Chondrocyte (in vitro differentiated cells): ENCODE measurements at regions not wholly inside any gene's neighbourhood (a gene's known extent, or its start where the extent isn't known, plus 50 kb on each side); places are given as distances from the start of the nearest gene placed in this dataset.

Experiments used
- DNase-seq: peaks from one replicate; pipeline ENCODE4 v3.0.0; 2021; ENCODE audit warnings: mixed read lengths, low spot score
- H3K27ac Mint-ChIP-seq: one replicate; pipeline ENCODE4 v1.8.0; 2021; ENCODE audit warnings: mild to moderate bottlenecking, moderate library complexity, mixed read lengths; ENCODE audit not compliant: unreplicated experiment
- H3K27me3 Mint-ChIP-seq: 2 replicates; pipeline ENCODE4 v1.8.0; 2021; ENCODE audit warnings: low read depth, mixed read lengths
- H3K36me3 Mint-ChIP-seq: 2 replicates; pipeline ENCODE4 v1.8.0; 2021; ENCODE audit warnings: low read depth, mixed read lengths
- H3K4me1 Mint-ChIP-seq: 2 replicates; pipeline ENCODE4 v1.8.0; 2021; ENCODE audit warnings: low read depth, mild to moderate bottlenecking, mixed read lengths
- H3K4me3 Mint-ChIP-seq: one replicate; pipeline ENCODE4 v1.8.0; 2021; ENCODE audit warnings: mild to moderate bottlenecking, moderate library complexity, mixed read lengths; ENCODE audit not compliant: unreplicated experiment
- H3K9me3 Mint-ChIP-seq: 2 replicates; pipeline ENCODE4 v1.8.0; 2021; ENCODE audit warnings: low read depth, mixed read lengths
- CTCF ChIP-seq: fragments of 200-600 bp; sonication (generic); IDR thresholded peaks from 2 replicates; pipeline ENCODE4 v1.5.0; 2021; ENCODE audit warnings: antibody characterized with exemption, mild to moderate bottlenecking, moderate library complexity

- Mint-ChIP-seq H3K36me3 (no peaks in the 10 kb centered on the region), H3K27ac (no peak overlapping the region)
Observed at GRCh38 chr6:93165850-93166430, 253.4 kb downstream of the EPHA7 start.

GRCh38 chr6:93164781-93165180, 254.6 kb downstream of the EPHA7 start:
- Mint-ChIP-seq H3K4me3 (no peak overlapping the region), H3K9me3 (peaks cover 5% of the 10 kb centered on the region)

More at GRCh38 chr6:93165850-93166430, 253.4 kb downstream of the EPHA7 start:
- DNase-seq = no peak
- Mint-ChIP-seq H3K4me1 (peaks cover 3% of the 10 kb centered on the region), H3K9me3 (no peaks in the 10 kb centered on the region), H3K4me3 (no peak overlapping the region), H3K27me3 (no peaks in the 10 kb centered on the region)
- no peak for TF ChIP-seq CTCF

GRCh38 chr6:93163146-93163545, 256.2 kb downstream of the EPHA7 start:
- no peaks in the 10 kb centered on the region for H3K27me3 Mint-ChIP-seq
- H3K4me3 Mint-ChIP-seq = no peak overlapping the region
- no peak for TF ChIP-seq CTCF
- DNase-seq = no peak
- H3K36me3 Mint-ChIP-seq = no peaks in the 10 kb centered on the region
- peaks cover 13% of the 10 kb centered on the region for H3K9me3 Mint-ChIP-seq
- H3K27ac Mint-ChIP-seq = no peak overlapping the region
- H3K4me1 Mint-ChIP-seq = no peaks in the 10 kb centered on the region

More at GRCh38 chr6:93164781-93165180, 254.6 kb downstream of the EPHA7 start:
- Mint-ChIP-seq H3K4me1 (peaks cover 3% of the 10 kb centered on the region), H3K27me3 (no peaks in the 10 kb centered on the region), H3K27ac (no peak overlapping the region), H3K36me3 (no peaks in the 10 kb centered on the region)
- DNase-seq = no peak
- TF ChIP-seq CTCF = no peak

GRCh38 chr6:93139408-93140081, 279.8 kb downstream of the EPHA7 start:
- H3K27ac Mint-ChIP-seq = no peak overlapping the region
- peaks cover 4% of the 10 kb centered on the region for H3K9me3 Mint-ChIP-seq
- no peaks in the 10 kb centered on the region for H3K36me3 Mint-ChIP-seq
- no peak for DNase-seq
- H3K27me3 Mint-ChIP-seq = no peaks in the 10 kb centered on the region
- no peak for TF ChIP-seq CTCF
- H3K4me3 Mint-ChIP-seq = no peak overlapping the region
- H3K4me1 Mint-ChIP-seq = no peaks in the 10 kb centered on the region

- no peak overlapping the region for H3K27ac Mint-ChIP-seq
- no peak overlapping the region for H3K4me3 Mint-ChIP-seq
- H3K4me1 Mint-ChIP-seq = no peaks in the 10 kb centered on the region
- H3K9me3 Mint-ChIP-seq = no peaks in the 10 kb centered on the region
- H3K36me3 Mint-ChIP-seq = no peaks in the 10 kb centered on the region
- no peak for TF ChIP-seq CTCF
- DNase-seq = no peak
- H3K27me3 Mint-ChIP-seq = no peaks in the 10 kb centered on the region
Observed at GRCh38 chr6:93136111-93136510, 283.2 kb downstream of the EPHA7 start.
